Spleen (tissue), 11 donors: ENCODE measurements at regions not wholly inside any gene's neighbourhood (a gene's known extent, or its start where the extent isn't known, plus 50 kb on each side); places are given as distances from the start of the nearest gene placed in this dataset.
"Not testable (repeated sequence)": the region's sequence is repeated elsewhere in the genome, so short reads cannot be mapped to it uniquely, and the experiment has no call there.

Source experiments
- DNase-seq: peaks from one replicate; pipeline ENCODE4 v3.0.0-alpha.2; 2020
- H3K27ac ChIP-seq, 8 donors: fragments of 200-600 bp; sonication (generic) in 7 of 8; 1 replicate in 4 of 8; 2 replicates in 4 of 8; pipeline versions ENCODE4 v1.5.0 to v1.8.0; 2016 to 2021; ENCODE audit warnings: inconsistent platforms in 4 of 8, mild to moderate bottlenecking in 4 of 8, moderate library complexity in 1 of 8
- H3K27me3 ChIP-seq, 7 donors: fragments of 200-600 bp; sonication (generic) in 6 of 7; replicated peaks in 1 of 7; 1 replicate in 4 of 7; 2 replicates in 3 of 7; pipeline versions ENCODE4 v1.5.0 to v1.8.0; 2016 to 2021; ENCODE audit warnings: inconsistent platforms in 3 of 7, mild to moderate bottlenecking in 1 of 7
- H3K36me3 ChIP-seq, 6 donors: fragments of 200-600 bp; sonication (generic) in 5 of 6; 1 replicate in 4 of 6; 2 replicates in 2 of 6; pipeline versions ENCODE4 v1.5.0 to v1.8.0; 2016 to 2021; ENCODE audit warnings: inconsistent platforms in 2 of 6
- H3K4me1 ChIP-seq, 6 donors: fragments of 200-600 bp; sonication (generic) in 5 of 6; 1 replicate in 3 of 6; 2 replicates in 3 of 6; pipeline versions ENCODE4 v1.5.0 to v1.8.0; 2016 to 2021; ENCODE audit warnings: inconsistent platforms in 3 of 6
- H3K4me3 ChIP-seq, 8 donors: fragments of 200-600 bp; sonication (generic) in 7 of 8; 1 replicate in 4 of 8; 2 replicates in 4 of 8; pipeline versions ENCODE4 v1.5.0 to v1.8.0; 2016 to 2021; ENCODE audit warnings: inconsistent platforms in 4 of 8, mild to moderate bottlenecking in 4 of 8, moderate library complexity in 2 of 8
- H3K9me3 ChIP-seq, 8 donors: fragments of 200-600 bp; sonication (generic) in 7 of 8; 1 replicate in 4 of 8; 2 replicates in 4 of 8; pipeline versions ENCODE4 v1.5.0 to v1.8.0; 2016 to 2021; ENCODE audit warnings: inconsistent platforms in 4 of 8
- POLR2A ChIP-seq, 3 donors: fragments of 450-650 bp; IDR thresholded peaks; one replicate each; pipeline ENCODE4 v1.5.1; 2017; ENCODE audit warnings: antibody characterized with exemption in 3 of 3, mild to moderate bottlenecking in 1 of 3
- POLR2AphosphoS5 ChIP-seq, 3 donors: sonication (generic); formaldehyde crosslinking; IDR thresholded peaks; one replicate each; pipeline ENCODE4 v1.5.1; 2017; ENCODE audit warnings: antibody characterized with exemption in 3 of 3
- WGBS, 5 donors: extraction: QIAGEN DNeasy Blood & Tissue Kit in 3 of 5; methylation state at CpG; one replicate each; pipeline versions ENCODE4 v1.1.5 to v1.1.7; 2013 to 2018; 5-methylcytosine and 5-hydroxymethylcytosine counted together
- intact Hi-C: fragments of 100-400 bp; cut with DNase I; formaldehyde crosslinking; loops from one replicate; pipeline ENCODE4 v1.15.0; 2023; ENCODE audit warnings: low total_unique reads
- TF ChIP-seq, protein P1 (sequence below), 11 experiments: fragments of 200-600 bp in 7 of 11; fragments of 450-650 bp in 4 of 11; sonication (generic) in 4 of 11; IDR thresholded peaks in 8 of 11; conservative IDR thresholded peaks in 3 of 11; 1 replicate in 7 of 11; 2 replicates in 4 of 11; pipeline versions ENCODE4 v1.4.0 to v1.8.0; 2016 to 2021; ENCODE audit warnings: antibody characterized with exemption in 11 of 11, inconsistent platforms in 4 of 11, mild to moderate bottlenecking in 1 of 11
- donor health status: healthy with polysubstance abuse.
- donor health status: DM: no; HTN: no; CAD: no; lungs with moderate emphysema.
- donor health status: DM: no; HTN: no; CAD: no.
- donor health status: Bipolar disorder and iron deficiency.
- donor health status: healthy.
- donor health status: DM: no; HTN: no; CAD: no.
- donor health status: DM: yes; HTN: yes; CAD: no.

DNA sequence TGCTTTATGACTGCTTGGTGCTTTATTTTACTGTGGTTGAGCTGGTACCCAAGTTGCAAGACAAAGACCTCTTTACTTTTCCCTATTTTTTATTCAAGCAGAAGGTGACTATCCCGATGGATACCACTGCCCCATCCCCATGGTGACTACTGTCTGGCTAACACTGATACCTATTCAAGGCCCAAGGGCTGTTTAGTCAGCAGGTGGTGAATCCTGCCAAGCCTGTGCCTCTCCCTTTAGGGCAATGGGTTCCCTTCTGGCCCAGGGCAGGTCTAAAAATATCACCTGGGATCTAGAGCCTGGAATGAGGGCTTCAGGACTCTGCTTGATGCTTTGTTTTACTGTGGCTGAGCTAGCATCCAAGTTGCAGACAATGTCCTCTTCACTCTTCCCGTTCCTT lies 510.0 kb upstream of the GRAMD2B start:
- DNase-seq, result no peak
- no peak overlapping the region for H3K4me3 ChIP-seq
- no peaks in the 10 kb centered on the region for H3K36me3 ChIP-seq
- 76 to 92% (median 82%) methylated on average over 1 to 2 of the region's 2 CpGs for WGBS, 5 donors
- intact Hi-C loops, result no loop called here
- TF ChIP-seq, protein P1, sequence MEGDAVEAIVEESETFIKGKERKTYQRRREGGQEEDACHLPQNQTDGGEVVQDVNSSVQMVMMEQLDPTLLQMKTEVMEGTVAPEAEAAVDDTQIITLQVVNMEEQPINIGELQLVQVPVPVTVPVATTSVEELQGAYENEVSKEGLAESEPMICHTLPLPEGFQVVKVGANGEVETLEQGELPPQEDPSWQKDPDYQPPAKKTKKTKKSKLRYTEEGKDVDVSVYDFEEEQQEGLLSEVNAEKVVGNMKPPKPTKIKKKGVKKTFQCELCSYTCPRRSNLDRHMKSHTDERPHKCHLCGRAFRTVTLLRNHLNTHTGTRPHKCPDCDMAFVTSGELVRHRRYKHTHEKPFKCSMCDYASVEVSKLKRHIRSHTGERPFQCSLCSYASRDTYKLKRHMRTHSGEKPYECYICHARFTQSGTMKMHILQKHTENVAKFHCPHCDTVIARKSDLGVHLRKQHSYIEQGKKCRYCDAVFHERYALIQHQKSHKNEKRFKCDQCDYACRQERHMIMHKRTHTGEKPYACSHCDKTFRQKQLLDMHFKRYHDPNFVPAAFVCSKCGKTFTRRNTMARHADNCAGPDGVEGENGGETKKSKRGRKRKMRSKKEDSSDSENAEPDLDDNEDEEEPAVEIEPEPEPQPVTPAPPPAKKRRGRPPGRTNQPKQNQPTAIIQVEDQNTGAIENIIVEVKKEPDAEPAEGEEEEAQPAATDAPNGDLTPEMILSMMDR (IDR thresholded peaks at IDR 0.05 in 8 of 11, conservative IDR thresholded peaks at IDR 0.05 in 3 of 11), result no peak
- TF ChIP-seq POLR2A (IDR thresholded peaks at IDR 0.05), result no peak
- TF ChIP-seq POLR2AphosphoS5 (IDR thresholded peaks at IDR 0.05), result no peak
- H3K9me3 ChIP-seq, result peaks cover 0 to 70% (median 39%) of the 10 kb centered on the region in 8 donors
- no peaks in the 10 kb centered on the region for H3K27me3 ChIP-seq
- H3K27ac ChIP-seq, result no peak overlapping the region
- H3K4me1 ChIP-seq, result no peaks in the 10 kb centered on the region

DNA sequence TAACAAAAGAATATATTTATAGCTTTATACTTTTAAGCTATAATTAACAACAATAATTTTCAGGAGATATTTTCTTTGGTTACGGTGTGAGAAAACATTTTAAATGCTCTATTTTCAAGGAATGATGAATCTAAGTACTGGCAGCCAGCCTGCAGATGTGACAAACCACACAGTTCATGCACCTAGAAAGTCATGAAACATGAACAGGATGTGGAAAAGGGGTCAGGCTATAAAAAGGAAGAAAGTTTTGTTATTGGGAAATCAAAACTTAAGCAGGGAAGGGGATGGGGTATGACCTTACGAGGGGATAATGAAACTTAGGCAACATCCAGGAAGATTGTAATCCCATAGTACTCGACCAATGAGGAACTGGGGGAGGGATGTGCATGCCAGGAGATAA lies 508.7 kb upstream of the GRAMD2B start:
- no peak for TF ChIP-seq POLR2A (IDR thresholded peaks at IDR 0.05)
- TF ChIP-seq, protein P1 (IDR thresholded peaks at IDR 0.05 in 8 of 11, conservative IDR thresholded peaks at IDR 0.05 in 3 of 11), result no peak
- TF ChIP-seq POLR2AphosphoS5 (IDR thresholded peaks at IDR 0.05), result no peak
- H3K4me1 ChIP-seq, result no peaks in the 10 kb centered on the region
- DNase-seq, result no peak
- no peak overlapping the region for H3K27ac ChIP-seq
- H3K27me3 ChIP-seq, result no peaks in the 10 kb centered on the region
- H3K36me3 ChIP-seq, result no peaks in the 10 kb centered on the region
- no peak overlapping the region for H3K4me3 ChIP-seq
- peaks cover 0 to 58% (median 28%) of the 10 kb centered on the region in 8 donors for H3K9me3 ChIP-seq
- WGBS, 5 donors, result 56 to 85% (median 65%) methylated on average over 3 of the region's 3 CpGs
- intact Hi-C loops, result no loop called here

- WGBS, 5 donors, result 86 to 96% (median 91%) methylated on average over 9 to 11 of the region's 11 CpGs
- H3K4me3 ChIP-seq, H3K27ac ChIP-seq, H3K4me1 ChIP-seq, H3K27me3 ChIP-seq, intact Hi-C loops, DNase-seq, H3K36me3 ChIP-seq: not testable (repeated sequence)
- peaks cover 0 to 47% (median 4%) of the 10 kb centered on the region in 8 donors for H3K9me3 ChIP-seq
Observed at GRCh38 chr5:125923958-125924357, 499.3 kb upstream of the GRAMD2B start.

GRCh38 chr5:125926172-125926571 lies 497.0 kb upstream of the GRAMD2B start:
- intact Hi-C loops, result no loop called here
- Histone ChIP-seq H3K4me3 (no peak overlapping the region), H3K9me3 (peaks cover 0 to 54% (median 10%) of the 10 kb centered on the region in 8 donors), H3K4me1 (no peaks in the 10 kb centered on the region), H3K27me3 (no peaks in the 10 kb centered on the region), H3K27ac (no peak overlapping the region), H3K36me3 (no peaks in the 10 kb centered on the region)
- TF ChIP-seq, protein P1 (IDR thresholded peaks at IDR 0.05 in 8 of 11, conservative IDR thresholded peaks at IDR 0.05 in 3 of 11), result no peak
- TF ChIP-seq POLR2A (IDR thresholded peaks at IDR 0.05) (no peak), POLR2AphosphoS5 (IDR thresholded peaks at IDR 0.05) (no peak)
- DNase-seq, result no peak
- WGBS, 5 donors, result 55 to 81% (median 77%) methylated on average over 3 of the region's 3 CpGs

- Histone ChIP-seq H3K36me3 (no peaks in the 10 kb centered on the region), H3K27ac (no peak overlapping the region), H3K4me1 (no peaks in the 10 kb centered on the region), H3K9me3 (peaks cover 0 to 52% (median 13%) of the 10 kb centered on the region in 8 donors), H3K4me3 (no peak overlapping the region), H3K27me3 (no peaks in the 10 kb centered on the region)
- TF ChIP-seq POLR2AphosphoS5 (IDR thresholded peaks at IDR 0.05) (no peak), POLR2A (IDR thresholded peaks at IDR 0.05) (no peak)
- TF ChIP-seq, protein P1 (IDR thresholded peaks at IDR 0.05 in 8 of 11, conservative IDR thresholded peaks at IDR 0.05 in 3 of 11), result no peak
- 71 to 83% (median 74%) methylated on average over 6 of the region's 6 CpGs for WGBS, 5 donors
- intact Hi-C loops, result no loop called here
- DNase-seq, result no peak
Observed at GRCh38 chr5:125928663-125929062, 494.5 kb upstream of the GRAMD2B start.
